HCT116 (cell line): ENCODE measurements at regions not wholly inside any gene's neighbourhood (a gene's known extent, or its start where the extent isn't known, plus 50 kb on each side); places are given as distances from the start of the nearest gene placed in this dataset.

Experiments
- ATAC-seq: fragments of 200-7000 bp; cut with Tn5 transposase; 2 replicates; pipeline ENCODE4 v1.9.1; 2020; ENCODE audit warnings: mild to moderate bottlenecking, moderate library complexity
- BruUV-seq: library from RNA; stranded (reverse); fragments of 400-500 nt; replicated peaks from 2 replicates; lab custom pipeline; 2021; lab: Mats Ljungman, UMichigan
- CTCF ChIA-PET: fragments of 300-600 bp; sonication (Branson Sonifier 250); formaldehyde crosslinking; loops from one replicate; lab custom pipeline; 2021; ENCODE audit warnings: antibody characterized with exemption; lab: Charles Lee
- POLR2A ChIA-PET: fragments of 300-600, 350-600 bp; sonication (Branson Sonifier 250); formaldehyde crosslinking; loops from one replicate; lab custom pipeline; 2021; ENCODE audit warnings: antibody characterized with exemption; lab: Charles Lee
- RAD21 ChIA-PET, 2 experiments: fragments of 300-600 bp; sonication (Branson Sonifier 250); formaldehyde crosslinking; loops; one replicate each; lab custom pipeline; 2023; ENCODE audit warnings: low total read pairs in 2 of 2; ENCODE audit not compliant: uncharacterized antibody in 2 of 2, unreplicated experiment in 2 of 2, low non-redundant PET in 1 of 2; lab: Charles Lee
- DNase-seq: peaks from one replicate; pipeline ENCODE4 v3.0.0-alpha.2; 2010; ENCODE audit warnings: low read depth, low spot score
- H2AFZ ChIP-seq: fragments of 200-600 bp; shearing (Covaris generic), sonication (generic); 2 replicates; pipeline ENCODE4 v1.6.1; 2017; ENCODE audit warnings: low read depth, mixed run types, mixed read lengths, antibody characterized with exemption, low read length; ENCODE audit not compliant: poor library complexity, severe bottlenecking
- H3K27ac ChIP-seq: 2 replicates; pipeline ENCODE4 v1.5.1; 2012; ENCODE audit warnings: low read depth, low read length
- H3K27me3 ChIP-seq: fragments of 200-600 bp; sonication (generic); 2 replicates; pipeline ENCODE4 v1.6.1; 2016; ENCODE audit warnings: mixed run types, low read length, mixed read lengths; ENCODE audit not compliant: insufficient read depth
- H3K36me3 ChIP-seq, 2 experiments: fragments of 200-500 bp in 1 of 2; fragments of 200-600 bp in 1 of 2; sonication (Bioruptor generic) in 1 of 2; sonication (generic) in 1 of 2; 2 replicates each; pipeline versions ENCODE4 v1.5.1 to v1.6.1; 2014 to 2016; ENCODE audit warnings: low read length in 2 of 2, inconsistent platforms in 1 of 2, mixed read lengths in 1 of 2, mixed run types in 1 of 2; ENCODE audit not compliant: insufficient read depth in 2 of 2, control insufficient read depth in 1 of 2
- H3K4me1 ChIP-seq, 2 experiments: fragments of 200-600 bp in 1 of 2; sonication (generic) in 1 of 2; 2 replicates each; pipeline versions ENCODE4 v1.5.1 to v1.6.1; 2012 to 2017; ENCODE audit warnings: low read length in 2 of 2, inconsistent platforms in 1 of 2, mild to moderate bottlenecking in 1 of 2, mixed read lengths in 1 of 2, mixed run types in 1 of 2, moderate library complexity in 1 of 2; ENCODE audit not compliant: insufficient read depth in 2 of 2, control insufficient read depth in 1 of 2
- H3K4me2 ChIP-seq: fragments of 200-600 bp; sonication (generic); 2 replicates; pipeline ENCODE4 v1.6.1; 2017; ENCODE audit warnings: mixed run types, low read length, mixed read lengths
- H3K4me3 ChIP-seq, 2 experiments: fragments of 200-600 bp in 1 of 2; sonication (generic) in 1 of 2; replicated peaks in 1 of 2; 2 replicates each; pipeline ENCODE4 v1.5.1; 2011 to 2016; ENCODE audit warnings: low read length in 2 of 2, control low read depth in 1 of 2, low read depth in 1 of 2, mild to moderate bottlenecking in 1 of 2, mixed read lengths in 1 of 2, mixed run types in 1 of 2
- H3K79me2 ChIP-seq: fragments of 200-600 bp; sonication (generic); 2 replicates; pipeline ENCODE4 v1.6.1; 2017; ENCODE audit warnings: mild to moderate bottlenecking, mixed run types, low read length, moderate library complexity, mixed read lengths; ENCODE audit not compliant: insufficient read depth
- H3K9ac ChIP-seq: fragments of 200-600 bp; sonication (generic); 2 replicates; pipeline ENCODE4 v1.6.1; 2016; ENCODE audit warnings: low read length, mixed read lengths
- H3K9me2 ChIP-seq: fragments of 200-600 bp; sonication (generic), shearing (Covaris generic); 2 replicates; pipeline ENCODE4 v1.6.1; 2017; ENCODE audit warnings: mixed run types, mild to moderate bottlenecking, moderate library complexity; ENCODE audit not compliant: insufficient read depth
- H3K9me3 ChIP-seq, 2 experiments: fragments of 200-500 bp in 1 of 2; fragments of 200-600 bp in 1 of 2; sonication (Bioruptor generic) in 1 of 2; sonication (generic) in 1 of 2; 2 replicates each; pipeline ENCODE4 v1.6.1; 2014 to 2017; ENCODE audit warnings: low read length in 2 of 2, mixed read lengths in 2 of 2, inconsistent platforms in 1 of 2, low read depth in 1 of 2, mild to moderate bottlenecking in 1 of 2, mixed run types in 1 of 2, moderate library complexity in 1 of 2; ENCODE audit not compliant: control insufficient read depth in 1 of 2, insufficient read depth in 1 of 2
- H4K20me1 ChIP-seq: fragments of 200-600 bp; sonication (generic), shearing (Covaris generic); 2 replicates; pipeline ENCODE4 v1.6.1; 2017; ENCODE audit warnings: mixed run types, mild to moderate bottlenecking, moderate library complexity; ENCODE audit not compliant: insufficient read depth
- CBX3 ChIP-seq: IDR thresholded peaks from 2 replicates; pipeline ENCODE4 v1.6.1; 2012; ENCODE audit warnings: low read depth
- ELF1 ChIP-seq: IDR thresholded peaks from 2 replicates; pipeline ENCODE4 v1.6.1; 2012; ENCODE audit warnings: low read depth, borderline replicate concordance
- EZH2 ChIP-seq: fragments of 200-600 bp; sonication (generic); IDR thresholded peaks from 2 replicates; pipeline ENCODE4 v1.6.1; 2017; ENCODE audit warnings: antibody characterized with exemption, mixed run types
- FOSL1 ChIP-seq: IDR thresholded peaks from 2 replicates; pipeline ENCODE4 v1.6.1; 2012; ENCODE audit warnings: low read depth
- JUND ChIP-seq: IDR thresholded peaks from 2 replicates; pipeline ENCODE4 v1.6.1; 2012
- MAX ChIP-seq: IDR thresholded peaks from 2 replicates; pipeline ENCODE4 v1.6.1; 2012
- POLR2A ChIP-seq: IDR thresholded peaks from 2 replicates; pipeline ENCODE4 v1.7.0; 2011; ENCODE audit warnings: borderline replicate concordance; ENCODE audit not compliant: insufficient read depth, insufficient read length; ENCODE audit errors: extremely low read depth
- RAD21 ChIP-seq: IDR thresholded peaks from 2 replicates; pipeline ENCODE4 v1.6.1; 2012; ENCODE audit warnings: low read depth, mild to moderate bottlenecking
- REST ChIP-seq: IDR thresholded peaks from 2 replicates; pipeline ENCODE4 v1.6.1; 2012; ENCODE audit warnings: low read depth
- SIN3A ChIP-seq: IDR thresholded peaks from 2 replicates; pipeline ENCODE4 v1.6.1; 2012; ENCODE audit warnings: low read depth
- YY1 ChIP-seq: IDR thresholded peaks from 2 replicates; pipeline ENCODE4 v1.6.1; 2011; ENCODE audit warnings: low read length, low read depth, moderate library complexity, mild to moderate bottlenecking; ENCODE audit not compliant: insufficient replicate concordance; ENCODE audit errors: extremely low read depth
- ZBTB33 ChIP-seq: IDR thresholded peaks from 2 replicates; pipeline ENCODE4 v1.6.1; 2011; ENCODE audit warnings: mild to moderate bottlenecking, low read length, moderate library complexity; ENCODE audit not compliant: insufficient replicate concordance; ENCODE audit errors: extremely low read depth
- ZFX ChIP-seq: fragments of 450-650 bp; IDR thresholded peaks from 2 replicates; pipeline ENCODE4 v1.6.1; 2017
- ZNF274 ChIP-seq: fragments of 200-500 bp; sonication (Bioruptor generic); IDR thresholded peaks from 2 replicates; pipeline ENCODE4 v1.6.1; 2014; ENCODE audit warnings: mild to moderate bottlenecking, low read depth, low read length, inconsistent platforms
- intact Hi-C: fragments of 100-400 bp; cut with micrococcal nuclease; formaldehyde crosslinking; loops from 2 replicates; pipeline ENCODE4 v1.10.0; 2022

- no peaks in the 10 kb centered on the region for H3K4me1 ChIP-seq
- no peak for TF ChIP-seq FOSL1
- no peak for TF ChIP-seq ZBTB33
- TF ChIP-seq ZFX: no peak
- no peak for TF ChIP-seq RAD21
- TF ChIP-seq POLR2A: no peak
- no peak for TF ChIP-seq YY1
- TF ChIP-seq ZNF274: no peak
- no peak for TF ChIP-seq JUND
- no peak for TF ChIP-seq ELF1
- TF ChIP-seq CBX3: no peak
- no peak for TF ChIP-seq SIN3A
- TF ChIP-seq EZH2: no peak
- no peak for TF ChIP-seq MAX
- no peak for TF ChIP-seq REST
- TF ChIP-seq, all 23 proteins: peak for 0
- Histone ChIP-seq H3K9ac (no peak overlapping the region), H3K9me2 (no peaks in the 10 kb centered on the region), H3K27me3 (no peaks in the 10 kb centered on the region), H3K36me3 (no peaks in the 10 kb centered on the region), H3K4me2 (no peak overlapping the region), H3K9me3 (no peaks in the 10 kb centered on the region), H2AFZ (no peak overlapping the region), H3K4me3 (no peak overlapping the region), H4K20me1 (no peaks in the 10 kb centered on the region), H3K27ac (no peak overlapping the region), H3K79me2 (no peaks in the 10 kb centered on the region)
- ATAC-seq (no peak), DNase-seq (no peak)
- ChIA-PET CTCF (no interaction called here), POLR2A (no interaction called here), RAD21 (no interaction called here)
- intact Hi-C loops: loop anchor here (2.0 kb wide), 2 partner anchors 65 to 143 kb away; partner anchors contain the start of gene TNFAIP3
- no TSS peak for BruUV-seq
Measured at GRCh38 chr6:137801352-137802114, 65.5 kb upstream of the TNFAIP3 start.
